GM18505 (cell line): ENCODE measurements at regions not wholly inside any gene's neighbourhood (a gene's known extent, or its start where the extent isn't known, plus 50 kb on each side); places are given as distances from the start of the nearest gene placed in this dataset.

ENCODE experiments used
- ATAC-seq: cut with Tn5 transposase; IDR thresholded peaks from one replicate; pipeline ENCODE4 v1.9.1; 2021; ENCODE audit not compliant: unreplicated experiment
- POLR2A ChIP-seq: IDR thresholded peaks from 4 replicates; pipeline ENCODE4 v1.6.1; 2011; ENCODE audit warnings: borderline replicate concordance; ENCODE audit not compliant: insufficient read depth, insufficient read length; ENCODE audit errors: extremely low read depth

- TF ChIP-seq POLR2A: no peak
- no peak for ATAC-seq
These were observed 226.9 kb upstream of the HCCS start for GRCh38 chrX:10884246-10884645.

DNA sequence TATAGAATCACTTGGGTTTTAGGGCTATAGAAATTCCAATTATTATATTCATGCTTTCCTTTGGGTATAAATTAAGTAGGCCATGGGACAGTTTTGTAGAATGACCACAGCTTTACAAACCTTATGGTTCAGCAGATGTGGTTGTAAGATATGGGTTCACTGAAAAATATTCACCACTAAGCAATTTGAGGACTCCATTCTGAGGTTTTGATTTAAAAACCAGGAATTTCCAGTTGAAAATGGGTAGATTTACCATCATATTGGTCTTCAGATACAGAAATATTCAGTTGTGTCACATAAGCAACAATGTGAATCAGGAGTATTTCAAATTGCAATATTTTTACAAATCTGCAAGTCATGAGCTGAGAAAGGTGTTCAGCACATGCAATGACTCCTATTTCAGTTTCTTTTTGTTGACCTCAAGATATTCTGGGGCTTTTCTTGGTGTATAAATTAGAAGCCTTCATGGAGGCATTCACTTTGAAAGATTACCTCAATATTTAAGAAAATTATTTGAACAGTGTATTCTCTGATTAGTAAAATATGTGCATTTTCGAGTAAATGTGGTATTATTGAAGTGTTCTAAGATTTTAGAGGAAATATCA lies 218.4 kb upstream of the HCCS start:
- TF ChIP-seq POLR2A: no peak
- no peak for ATAC-seq

GRCh38 chrX:10893366-10893765 lies 217.8 kb upstream of the HCCS start:
- no peak for ATAC-seq
- TF ChIP-seq POLR2A: no peak

GRCh38 chrX:10893976-10894375 lies 217.2 kb upstream of the HCCS start:
- no peak for TF ChIP-seq POLR2A
- ATAC-seq: no peak

GRCh38 chrX:10897768-10898167 lies 213.4 kb upstream of the HCCS start:
- no peak for ATAC-seq

GRCh38 chrX:10900585-10901289 lies 210.4 kb upstream of the HCCS start:
- no peak for ATAC-seq
- no peak for TF ChIP-seq POLR2A

More at GRCh38 chrX:10897768-10898167, 213.4 kb upstream of the HCCS start:
- no peak for TF ChIP-seq POLR2A

DNA sequence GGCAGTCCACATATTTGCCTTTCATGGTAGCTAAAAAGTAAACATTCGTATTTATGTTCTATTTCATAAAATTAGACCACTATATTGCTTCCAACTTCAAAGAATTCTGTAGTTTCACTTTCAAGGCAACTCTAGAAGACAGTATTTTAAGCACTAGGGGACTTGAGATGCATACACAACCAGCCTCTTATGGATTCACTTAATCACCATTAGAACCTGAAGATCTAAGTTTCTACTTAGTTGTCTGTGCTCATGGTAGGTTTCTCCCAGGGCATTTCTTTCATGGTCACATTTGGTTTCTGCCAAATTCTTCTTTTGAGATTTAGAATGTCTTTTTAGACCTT lies 209.9 kb upstream of the HCCS start:
- no peak for TF ChIP-seq POLR2A
- no peak for ATAC-seq

DNA sequence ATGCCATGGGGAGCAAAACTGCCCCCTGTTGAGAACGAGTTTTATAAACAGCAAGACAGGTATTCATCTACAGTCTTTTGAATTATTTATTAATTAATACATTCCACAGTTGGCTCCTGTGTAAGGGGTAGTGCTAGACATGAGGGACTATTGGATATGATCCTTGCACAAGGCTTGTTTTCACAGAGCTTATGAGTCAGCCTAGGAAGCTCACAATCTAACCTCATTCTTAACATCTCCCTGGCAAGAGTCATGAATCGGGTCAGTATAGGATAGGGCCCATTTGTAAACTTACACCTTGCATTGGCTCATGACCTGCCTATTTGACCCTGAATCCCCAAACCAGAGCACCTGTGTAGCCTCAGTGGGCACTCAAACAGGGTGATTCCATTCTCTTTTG lies 209.1 kb upstream of the HCCS start:
- ATAC-seq: no peak
- TF ChIP-seq POLR2A: no peak

DNA sequence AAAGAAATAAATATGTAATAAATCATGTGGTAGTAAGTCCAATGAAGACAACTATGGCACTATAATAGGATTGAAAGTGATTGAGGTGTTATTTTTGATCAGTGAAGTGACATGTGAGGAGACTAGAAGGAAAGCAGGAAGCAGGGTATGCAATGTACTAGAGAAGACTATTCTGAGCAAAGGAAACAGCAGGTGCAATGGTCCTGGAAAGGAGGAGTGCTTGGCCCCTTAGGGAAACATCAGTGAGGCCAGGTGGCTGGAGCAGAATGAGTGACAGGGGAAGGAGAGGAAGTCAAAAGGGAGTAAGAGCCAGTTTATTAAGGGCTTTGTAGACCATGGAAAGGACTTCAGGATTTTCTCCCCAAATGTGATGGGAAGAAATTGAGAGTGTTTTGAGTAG lies 207.6 kb upstream of the HCCS start:
- no peak for ATAC-seq

DNA sequence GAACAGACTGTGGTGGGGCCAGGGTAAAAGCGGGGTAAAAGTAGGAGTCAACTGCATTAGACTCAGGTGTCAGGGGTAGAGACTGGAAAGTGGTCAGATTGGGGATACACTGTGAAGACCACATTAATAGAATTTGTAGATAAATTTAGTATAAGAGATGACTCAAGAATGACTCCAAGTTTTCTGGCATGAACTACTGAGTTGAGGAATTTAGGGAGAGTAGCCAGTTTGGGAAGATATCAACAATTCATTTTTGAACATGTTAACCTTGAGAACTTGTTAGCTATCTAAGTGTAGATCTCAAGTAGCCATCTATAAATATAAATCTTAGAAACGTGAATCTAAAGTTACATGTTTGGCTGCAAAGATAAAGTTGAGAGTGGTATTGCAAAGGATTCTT lies 206.9 kb upstream of the HCCS start:
- no peak for ATAC-seq
- TF ChIP-seq POLR2A: no peak

More for the DNA sequence above, 207.6 kb upstream of the HCCS start:
- no peak for TF ChIP-seq POLR2A

- TF ChIP-seq POLR2A: no peak
- no peak for ATAC-seq
These were observed 204.3 kb upstream of the HCCS start for GRCh38 chrX:10906866-10907265.

DNA sequence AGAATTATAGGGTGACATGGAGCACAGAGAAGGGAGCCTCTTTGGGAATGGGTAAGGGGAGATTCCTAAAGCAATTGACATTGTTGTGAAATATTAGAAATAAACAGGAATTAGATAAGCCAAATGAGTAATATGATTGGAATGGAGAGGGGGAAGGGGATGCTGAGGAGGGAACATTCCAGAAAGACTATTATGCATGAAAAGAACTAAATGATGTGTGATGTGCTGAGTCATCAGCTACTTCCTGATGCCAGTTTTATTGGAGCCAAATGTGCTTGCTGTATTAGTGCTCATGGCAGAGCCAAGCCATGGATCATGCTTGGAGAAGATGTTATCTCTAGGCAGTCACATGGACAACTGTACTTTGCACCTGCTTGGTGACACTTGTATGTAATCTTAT lies 189.0 kb upstream of the HCCS start:
- no peak for TF ChIP-seq POLR2A
- ATAC-seq: no peak

GRCh38 chrX:10922835-10923234 lies 188.3 kb upstream of the HCCS start:
- no peak for ATAC-seq
- TF ChIP-seq POLR2A: no peak

- no peak for TF ChIP-seq POLR2A
These were observed 187.7 kb upstream of the HCCS start for GRCh38 chrX:10923466-10923865.

More at GRCh38 chrX:10923466-10923865, 187.7 kb upstream of the HCCS start:
- ATAC-seq: no peak
